Islet of Langerhans (tissue), 1 donor: ENCODE measurements at regions not wholly inside any gene's neighbourhood (a gene's known extent, or its start where the extent isn't known, plus 50 kb on each side); places are given as distances from the start of the nearest gene placed in this dataset.
"Not testable (repeated sequence)": the region's sequence is repeated elsewhere in the genome, so short reads cannot be mapped to it uniquely, and the experiment has no call there.

ENCODE experiments used
- FAIRE-seq: peaks from one replicate; lab custom pipeline; 2011; peaks lifted over from hg19 to GRCh38; lab: Jason Lieb, UNC

GRCh38 chr4:151845551-151845950 is 84.7 kb upstream of the GATB start:
- FAIRE-seq = not testable (repeated sequence)

- FAIRE-seq = no peak
Observed at GRCh38 chr4:151842430-151843079, 81.7 kb upstream of the GATB start.

GRCh38 chr4:151841107-151841506 is 80.3 kb upstream of the GATB start:
- FAIRE-seq = no peak

- FAIRE-seq = no peak
Observed at GRCh38 chr4:151835467-151835866, 74.7 kb upstream of the GATB start.

- no peak for FAIRE-seq
Observed at GRCh38 chr4:151833174-151833573, 72.4 kb upstream of the GATB start.

GRCh38 chr4:151831526-151831925 is 70.7 kb upstream of the GATB start:
- FAIRE-seq = no peak

- FAIRE-seq = no peak
Observed at GRCh38 chr4:151830168-151830567, 69.4 kb upstream of the GATB start.

- FAIRE-seq = no peak
Observed at GRCh38 chr4:151829309-151829708, 68.5 kb upstream of the GATB start.

GRCh38 chr4:151824656-151825055 is 63.8 kb upstream of the GATB start:
- FAIRE-seq = peak; percentile 89

- FAIRE-seq = no peak
Observed at GRCh38 chr4:151822331-151822730, 61.5 kb upstream of the GATB start.

GRCh38 chr4:151820004-151820403 is 59.2 kb upstream of the GATB start:
- FAIRE-seq = no peak

GRCh38 chr4:151811403-151811802 is 50.6 kb upstream of the GATB start:
- FAIRE-seq = no peak
